HG03354 (cell line): ENCODE measurements at regions not wholly inside any gene's neighbourhood (a gene's known extent, or its start where the extent isn't known, plus 50 kb on each side); places are given as distances from the start of the nearest gene placed in this dataset.

Experiments used
- ATAC-seq: cut with Tn5 transposase; IDR thresholded peaks from one replicate; pipeline ENCODE4 v1.9.1; 2021; ENCODE audit warnings: mild to moderate bottlenecking; ENCODE audit not compliant: unreplicated experiment, poor library complexity, severe bottlenecking

- no peak for ATAC-seq
These were observed 240.8 kb upstream of the RGPD4 start for GRCh38 chr2:107585851-107586250.

- no peak for ATAC-seq
These were observed 238.5 kb upstream of the RGPD4 start for GRCh38 chr2:107588181-107588580.

GRCh38 chr2:107589079-107589491 is 237.6 kb upstream of the RGPD4 start:
- ATAC-seq, result no peak

GRCh38 chr2:107591561-107592279 is 235.0 kb upstream of the RGPD4 start:
- ATAC-seq, result no peak

- ATAC-seq, result no peak
These were observed 234.4 kb upstream of the RGPD4 start for GRCh38 chr2:107592280-107592624.

- ATAC-seq, result no peak
These were observed 231.4 kb upstream of the RGPD4 start for GRCh38 chr2:107595285-107595684.

GRCh38 chr2:107595749-107596148 is 230.9 kb upstream of the RGPD4 start:
- no peak for ATAC-seq

GRCh38 chr2:107597507-107597906 is 229.2 kb upstream of the RGPD4 start:
- ATAC-seq, result no peak

- ATAC-seq, result no peak
These were observed 223.9 kb upstream of the RGPD4 start for GRCh38 chr2:107602801-107603200.

GRCh38 chr2:107607054-107607453 is 219.6 kb upstream of the RGPD4 start:
- no peak for ATAC-seq

GRCh38 chr2:107607473-107607872 is 219.2 kb upstream of the RGPD4 start:
- no peak for ATAC-seq

GRCh38 chr2:107615039-107615438 is 211.7 kb upstream of the RGPD4 start:
- no peak for ATAC-seq

GRCh38 chr2:107618769-107619168 is 207.9 kb upstream of the RGPD4 start:
- no peak for ATAC-seq

- ATAC-seq, result no peak
These were observed 205.2 kb upstream of the RGPD4 start for GRCh38 chr2:107621186-107622165.

GRCh38 chr2:107622741-107623310 is 203.9 kb upstream of the RGPD4 start:
- no peak for ATAC-seq

GRCh38 chr2:107625982-107626381 is 200.7 kb upstream of the RGPD4 start:
- ATAC-seq, result no peak

- no peak for ATAC-seq
These were observed 199.5 kb upstream of the RGPD4 start for GRCh38 chr2:107627164-107627563.

- no peak for ATAC-seq
These were observed 198.8 kb upstream of the RGPD4 start for GRCh38 chr2:107627926-107628325.

GRCh38 chr2:107633580-107634147 is 193.0 kb upstream of the RGPD4 start:
- no peak for ATAC-seq

- ATAC-seq, result no peak
These were observed 192.5 kb upstream of the RGPD4 start for GRCh38 chr2:107634172-107634571.
